Ovary (tissue), 7 donors: ENCODE measurements at regions not wholly inside any gene's neighbourhood (a gene's known extent, or its start where the extent isn't known, plus 50 kb on each side); places are given as distances from the start of the nearest gene placed in this dataset.
"Not testable (repeated sequence)": the region's sequence is repeated elsewhere in the genome, so short reads cannot be mapped to it uniquely, and the experiment has no call there.

Source experiments
- DNase-seq, 5 donors: peaks; one replicate each; pipeline ENCODE4 v3.0.0-alpha.2; 2019 to 2020
- H3K27ac ChIP-seq, 2 donors: fragments of 200-600 bp; one replicate each; pipeline versions ENCODE4 v1.5.1 to v1.8.0; 2019 to 2022
- H3K27me3 ChIP-seq: fragments of 200-600 bp; one replicate; pipeline ENCODE4 v1.8.0; 2022
- H3K36me3 ChIP-seq: fragments of 200-600 bp; sonication (generic); one replicate; pipeline ENCODE4 v1.5.1; 2019
- H3K4me1 ChIP-seq: one replicate; pipeline ENCODE4 v1.8.1; 2013; ENCODE audit warnings: mild to moderate bottlenecking, moderate library complexity; ENCODE audit not compliant: insufficient read depth
- H3K4me3 ChIP-seq: fragments of 200-600 bp; sonication (generic); one replicate; pipeline ENCODE4 v1.5.1; 2017
- H3K9me3 ChIP-seq, 2 donors: fragments of 200-600 bp in 1 of 2; sonication (generic) in 1 of 2; one replicate each; pipeline versions ENCODE4 v1.5.1 to v1.8.1; 2013 to 2019; ENCODE audit warnings: mild to moderate bottlenecking in 1 of 2, moderate library complexity in 1 of 2
- EP300 ChIP-seq: sonication (generic); formaldehyde crosslinking; IDR thresholded peaks from one replicate; pipeline ENCODE4 v1.6.1; 2017; ENCODE audit warnings: antibody characterized with exemption
- POLR2A ChIP-seq: fragments of 450-650 bp; IDR thresholded peaks from one replicate; pipeline ENCODE4 v1.6.1; 2017; ENCODE audit warnings: antibody characterized with exemption, mild to moderate bottlenecking, moderate library complexity
- WGBS, 3 donors: extraction: QIAGEN DNeasy Blood & Tissue Kit in 1 of 3; methylation state at CpG; one replicate each; pipeline versions ENCODE4 v1.1.5 to v1.1.7; 2013 to 2017; 5-methylcytosine and 5-hydroxymethylcytosine counted together
- intact Hi-C, 4 donors: fragments of 100-400 bp; cut with DNase I; formaldehyde crosslinking; loops; one replicate each; pipeline versions ENCODE4 v1.11.0 to v1.15.1; 2022 to 2023
- TF ChIP-seq, protein P1 (sequence below), 3 donors: fragments of 450-650 bp in 2 of 3; fragments of 200-600 bp in 1 of 3; IDR thresholded peaks; one replicate each; pipeline versions ENCODE4 v1.5.1 to v1.8.0; 2016 to 2022; ENCODE audit warnings: antibody characterized with exemption in 3 of 3, mild to moderate bottlenecking in 1 of 3
- donor health status: DM: no; HTN: no; CAD: no; lungs with moderate emphysema.
- donor health status: DM: no; HTN: no; CAD: no.
- donor health status: Bipolar disorder and iron deficiency.
- donor health status: DM: no; HTN: no; CAD: no.
- donor health status: DM: yes; HTN: yes; CAD: no.

DNA sequence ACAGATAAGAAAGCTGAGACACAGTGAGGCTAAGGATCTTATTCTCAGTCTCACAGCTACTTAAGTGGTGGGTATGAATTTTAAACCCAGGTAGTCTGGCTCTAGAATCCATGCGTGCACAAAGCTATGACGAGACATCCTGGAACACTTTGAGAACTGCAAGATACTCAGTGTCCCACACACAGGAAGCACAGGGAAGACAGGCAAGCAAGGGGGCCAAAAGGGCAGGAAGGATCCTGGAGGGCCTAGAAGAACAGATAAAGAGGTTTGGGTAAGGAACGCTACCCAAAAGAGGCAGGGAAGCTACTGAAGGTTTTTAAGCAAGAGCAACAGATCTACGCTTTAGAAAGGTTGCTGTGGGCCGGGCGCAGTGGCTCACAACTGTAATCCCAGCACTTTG is 99.1 kb upstream of the HES1 start:
- DNase-seq = no peak
- Histone ChIP-seq H3K9me3 (no peaks in the 10 kb centered on the region), H3K4me1 (no peaks in the 10 kb centered on the region), H3K27me3 (no peaks in the 10 kb centered on the region), H3K36me3 (no peaks in the 10 kb centered on the region), H3K27ac (no peak overlapping the region), H3K4me3 (no peak overlapping the region)
- TF ChIP-seq, protein P1, sequence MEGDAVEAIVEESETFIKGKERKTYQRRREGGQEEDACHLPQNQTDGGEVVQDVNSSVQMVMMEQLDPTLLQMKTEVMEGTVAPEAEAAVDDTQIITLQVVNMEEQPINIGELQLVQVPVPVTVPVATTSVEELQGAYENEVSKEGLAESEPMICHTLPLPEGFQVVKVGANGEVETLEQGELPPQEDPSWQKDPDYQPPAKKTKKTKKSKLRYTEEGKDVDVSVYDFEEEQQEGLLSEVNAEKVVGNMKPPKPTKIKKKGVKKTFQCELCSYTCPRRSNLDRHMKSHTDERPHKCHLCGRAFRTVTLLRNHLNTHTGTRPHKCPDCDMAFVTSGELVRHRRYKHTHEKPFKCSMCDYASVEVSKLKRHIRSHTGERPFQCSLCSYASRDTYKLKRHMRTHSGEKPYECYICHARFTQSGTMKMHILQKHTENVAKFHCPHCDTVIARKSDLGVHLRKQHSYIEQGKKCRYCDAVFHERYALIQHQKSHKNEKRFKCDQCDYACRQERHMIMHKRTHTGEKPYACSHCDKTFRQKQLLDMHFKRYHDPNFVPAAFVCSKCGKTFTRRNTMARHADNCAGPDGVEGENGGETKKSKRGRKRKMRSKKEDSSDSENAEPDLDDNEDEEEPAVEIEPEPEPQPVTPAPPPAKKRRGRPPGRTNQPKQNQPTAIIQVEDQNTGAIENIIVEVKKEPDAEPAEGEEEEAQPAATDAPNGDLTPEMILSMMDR (IDR thresholded peaks at IDR 0.05) = no peak
- TF ChIP-seq EP300 (no peak), POLR2A (no peak)
- WGBS, 3 donors = 92 to 97% (median 97%) methylated on average over 6 of the region's 6 CpGs
- intact Hi-C loops = no loop called here

DNA sequence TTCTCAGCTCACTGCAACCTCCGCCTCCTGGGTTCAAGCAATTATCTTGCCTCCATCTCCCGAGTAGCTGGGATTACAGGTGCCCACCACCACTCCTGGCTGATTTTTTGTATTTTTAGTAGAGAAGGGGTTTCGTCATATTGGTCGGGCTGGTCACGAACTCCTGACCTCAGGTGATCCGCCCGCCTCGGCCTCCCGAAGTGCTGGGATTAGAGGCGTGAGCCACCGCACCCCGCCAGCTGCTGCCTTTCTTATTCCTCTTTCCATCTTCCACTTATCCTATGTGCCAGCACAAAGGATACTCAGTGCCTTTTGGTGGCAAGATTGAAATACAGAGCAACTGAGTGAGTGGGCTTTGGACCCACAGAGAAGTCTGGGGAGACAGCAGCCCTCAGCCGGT is 97.6 kb upstream of the HES1 start:
- intact Hi-C loops, H3K4me1 ChIP-seq, H3K27ac ChIP-seq, H3K9me3 ChIP-seq, H3K4me3 ChIP-seq, H3K27me3 ChIP-seq, H3K36me3 ChIP-seq, DNase-seq: not testable (repeated sequence)
- 86 to 92% (median 91%) methylated on average over 13 of the region's 13 CpGs for WGBS, 3 donors

DNA sequence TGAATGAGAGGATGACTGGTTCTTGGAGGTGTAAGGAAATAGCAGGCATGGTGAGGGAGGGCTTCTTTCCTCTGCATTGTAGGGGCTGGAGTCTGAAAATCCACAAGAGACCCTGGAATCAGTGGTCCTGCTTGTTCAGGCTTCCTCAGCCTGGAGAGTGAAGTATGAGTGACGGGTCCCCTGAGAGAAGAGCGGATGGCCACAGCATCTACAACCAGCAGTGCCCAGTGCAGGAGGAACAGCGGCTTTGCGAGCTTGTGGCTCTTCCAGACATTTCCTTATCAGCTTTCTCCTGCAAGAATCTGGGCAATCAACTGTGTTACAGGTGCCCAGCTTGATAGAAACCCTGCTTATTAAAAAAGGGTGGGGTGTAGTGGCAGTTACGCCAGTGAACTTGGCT is 97.0 kb upstream of the HES1 start:
- DNase-seq = no peak
- H3K27me3 ChIP-seq = no peaks in the 10 kb centered on the region
- no peak overlapping the region for H3K27ac ChIP-seq
- TF ChIP-seq EP300 (no peak), POLR2A (no peak)
- TF ChIP-seq, protein P1 (IDR thresholded peaks at IDR 0.05) = no peak
- H3K36me3 ChIP-seq = no peaks in the 10 kb centered on the region
- intact Hi-C loops = no loop called here
- 90 to 97% (median 96%) methylated on average over 5 of the region's 5 CpGs for WGBS, 3 donors
- H3K4me3 ChIP-seq = no peak overlapping the region
- no peaks in the 10 kb centered on the region for H3K4me1 ChIP-seq
- no peaks in the 10 kb centered on the region for H3K9me3 ChIP-seq

DNA sequence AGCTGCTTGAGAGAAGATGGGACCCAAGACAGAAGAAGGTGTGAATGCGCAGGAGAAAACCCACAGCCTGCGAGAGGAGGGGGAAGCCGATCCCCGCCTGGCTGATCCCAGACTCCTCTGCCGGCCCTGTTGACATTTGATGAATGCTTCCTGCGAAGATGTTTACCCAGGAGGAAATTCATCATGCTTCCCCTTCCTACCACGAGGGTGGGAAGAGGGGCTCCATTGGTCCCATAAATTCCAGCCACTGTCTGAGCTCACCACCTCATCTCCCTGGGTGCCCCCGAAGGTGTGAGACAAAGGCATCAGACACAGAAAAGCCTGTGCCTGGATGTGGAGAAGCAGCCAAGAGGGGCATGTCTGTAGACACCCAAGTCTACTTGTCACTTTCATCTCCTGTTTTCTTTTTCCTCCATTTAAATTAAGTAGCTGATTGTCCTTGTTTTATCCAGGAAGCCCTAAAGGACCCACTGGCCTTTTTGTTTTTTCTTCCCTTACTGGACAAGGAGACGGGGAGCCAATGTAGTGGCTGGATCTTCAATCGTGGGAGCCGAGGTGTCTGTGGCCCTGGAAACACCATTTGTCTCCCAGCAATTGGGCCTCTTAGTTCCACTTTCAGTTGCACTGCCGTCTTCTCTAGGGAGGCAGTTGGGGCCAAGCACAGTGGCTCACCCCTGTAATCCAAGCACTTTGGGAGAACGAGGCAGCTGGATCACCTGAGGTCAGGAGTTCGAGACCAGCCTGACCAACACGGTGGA is 95.3 kb upstream of the HES1 start:
- no peaks in the 10 kb centered on the region for H3K4me1 ChIP-seq
- no peaks in the 10 kb centered on the region for H3K36me3 ChIP-seq
- intact Hi-C loops = no loop called here
- H3K4me3 ChIP-seq = no peak overlapping the region
- 72 to 76% (median 76%) methylated on average over 15 of the region's 15 CpGs for WGBS, 3 donors
- TF ChIP-seq POLR2A (no peak), EP300 (no peak)
- TF ChIP-seq, protein P1 (IDR thresholded peaks at IDR 0.05) = no peak
- no peak for DNase-seq
- H3K27ac ChIP-seq = no peak overlapping the region
- no peaks in the 10 kb centered on the region for H3K9me3 ChIP-seq
- no peaks in the 10 kb centered on the region for H3K27me3 ChIP-seq

DNA sequence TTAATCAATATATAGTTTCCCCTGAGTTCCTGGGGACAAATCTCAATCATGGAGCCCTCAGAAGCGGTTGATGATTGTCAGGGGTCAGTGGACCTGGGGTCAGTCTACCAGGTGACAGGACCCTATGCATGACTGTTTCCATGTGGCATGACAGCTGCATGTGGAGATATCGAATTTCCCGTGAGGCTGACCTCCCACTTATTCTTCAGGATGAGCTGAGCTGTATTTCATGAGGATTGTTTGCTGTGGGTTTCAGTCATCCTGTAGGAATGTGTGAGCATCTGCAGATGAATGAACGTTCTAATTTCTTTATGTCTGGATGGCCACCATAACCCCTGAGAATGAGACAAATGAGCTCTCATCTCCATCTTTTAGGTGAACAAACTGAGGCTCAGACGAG is 93.0 kb upstream of the HES1 start:
- 62 to 69% (median 66%) methylated on average over 5 of the region's 5 CpGs for WGBS, 3 donors
- Histone ChIP-seq H3K4me1 (no peaks in the 10 kb centered on the region), H3K36me3 (no peaks in the 10 kb centered on the region), H3K4me3 (no peak overlapping the region), H3K27me3 (no peaks in the 10 kb centered on the region), H3K27ac (no peak overlapping the region), H3K9me3 (no peaks in the 10 kb centered on the region)
- TF ChIP-seq, protein P1 (IDR thresholded peaks at IDR 0.05) = no peak
- TF ChIP-seq POLR2A (no peak), EP300 (no peak)
- DNase-seq = no peak
- intact Hi-C loops = no loop called here
